ENCODE measurements at regions not wholly inside any gene's neighbourhood (a gene's known extent, or its start where the extent isn't known, plus 50 kb on each side); places are given as distances from the start of the nearest gene placed in this dataset.

- TF ChIP-seq CTCF (IDR thresholded peaks at IDR 0.05) = no peak
- TF ChIP-seq POLR2AphosphoS5 (IDR thresholded peaks at IDR 0.05) = no peak
Measured at GRCh38 chr6:140590641-140591040, 1216.2 kb upstream of the CITED2 start.
